ENCODE measurements at regions not wholly inside any gene's neighbourhood (a gene's known extent, or its start where the extent isn't known, plus 50 kb on each side); places are given as distances from the start of the nearest gene placed in this dataset.

GRCh38 chr10:107834706-107835105, 670.2 kb upstream of the SORCS1 start:
- no peak overlapping the region for H2BK5ac ChIP-seq (ENCODE audit: low read depth, low read length, poor library complexity, severe bottlenecking)
- BruUV-seq (replicated peaks) = no TSS peak
- no peak overlapping the region for H3K4ac ChIP-seq (ENCODE audit: low read depth, low read length)
- in situ Hi-C loops (cut with MboI; ENCODE audit: low sequenced_read_pairs) = no loop called here
- H3K79me1 ChIP-seq (ENCODE audit: low read depth in 1 of 2, low read length in 2 of 2) = no peaks in the 10 kb centered on the region
- dilution Hi-C loops (cut with HindIII; ENCODE audit: low sequenced_read_pairs, unreplicated experiment) = no loop called here
- intact Hi-C loops (cut with micrococcal nuclease) = no loop called here
- H3K14ac ChIP-seq (replicated peaks; ENCODE audit: low read depth, low read length) = no peak overlapping the region
- no peak overlapping the region for H3K27ac ChIP-seq (ENCODE audit: insufficient read depth, low read length)
- no peak overlapping the region for H3K18ac ChIP-seq (ENCODE audit: low read depth, low read length)
- ChIA-PET POLR2A (ENCODE audit: unreplicated experiment) (no interaction called here), CTCF (no interaction called here)
- no peaks in the 10 kb centered on the region for H4K20me1 ChIP-seq (ENCODE audit: insufficient read depth, low read length)
- no peak for ATAC-seq (ENCODE audit: low read depth)
- no peak for TF ChIP-seq RAD21 (IDR thresholded peaks at IDR 0.05; ENCODE audit: low read length)
- no peak for TF ChIP-seq CHD1 (IDR thresholded peaks at IDR 0.05; ENCODE audit: low read depth, low read length)
- no peak overlapping the region for H3K23ac ChIP-seq (ENCODE audit: low read depth, low read length)
- H3K4me3 ChIP-seq (ENCODE audit: insufficient read depth, low read depth, low read length) = no peak overlapping the region
- no peaks in the 10 kb centered on the region for H3K9me3 ChIP-seq (ENCODE audit: control insufficient read depth, insufficient read depth, low read length)
- no peak overlapping the region for H2AK9ac ChIP-seq (replicated peaks; ENCODE audit: low read depth, low read length, poor library complexity)
- no peak overlapping the region for H2BK20ac ChIP-seq (ENCODE audit: low read depth, low read length)
- no peak for DNase-seq
- no peak overlapping the region for H3K56ac ChIP-seq (ENCODE audit: extremely low read depth, insufficient read depth, low read length)
- H2BK120ac ChIP-seq (ENCODE audit: low read depth, low read length) = no peak overlapping the region
- H3K27me3 ChIP-seq (ENCODE audit: control insufficient read depth, insufficient read depth, low read length) = no peaks in the 10 kb centered on the region
- H3K9me1 ChIP-seq (ENCODE audit: insufficient read depth, low read length) = no peaks in the 10 kb centered on the region
- H4K8ac ChIP-seq (ENCODE audit: low read depth in 2 of 2, low read length in 2 of 2) = no peak overlapping the region
- H4K91ac ChIP-seq (ENCODE audit: insufficient read depth, low read depth, low read length) = no peak overlapping the region
- no CpG with 5 or more reads among the region's 1 CpG for WGBS, 2 experiments (ENCODE audit: extremely low coverage in 2 of 2, insufficient read length in 1 of 2)
- no peak overlapping the region for H3K9ac ChIP-seq (ENCODE audit: low read depth, low read length)
- no peaks in the 10 kb centered on the region for H3K36me3 ChIP-seq (ENCODE audit: control insufficient read depth, insufficient read depth, low read length)
- no peak overlapping the region for H2BK15ac ChIP-seq (ENCODE audit: low read depth, low read length)
- no peaks in the 10 kb centered on the region for H3K4me1 ChIP-seq (ENCODE audit: control insufficient read depth, insufficient read depth, low read length)
- H2AK5ac ChIP-seq (ENCODE audit: low read depth, low read length) = no peak overlapping the region
- H3K4me2 ChIP-seq (ENCODE audit: low read depth, low read length) = no peak overlapping the region
- H4K5ac ChIP-seq (ENCODE audit: low read depth, low read length) = no peak overlapping the region
- no peak overlapping the region for H2AFZ ChIP-seq (replicated peaks; ENCODE audit: low read length, poor library complexity)

All from IMR-90 (cell line).